HEK293T (cell line): ENCODE measurements at regions not wholly inside any gene's neighbourhood (a gene's known extent, or its start where the extent isn't known, plus 50 kb on each side); places are given as distances from the start of the nearest gene placed in this dataset.

Experiments
- CTCF ChIA-PET: fragments of 350-600 bp; formaldehyde crosslinking; extraction: SDS; loops from one replicate; lab custom pipeline; 2021; ENCODE audit warnings: antibody characterized with exemption, inconsistent platforms; lab: Yijun Ruan, JAX
- POLR2A ChIA-PET: fragments of 350-600 bp; formaldehyde crosslinking; extraction: SDS; loops from one replicate; lab custom pipeline; 2020; ENCODE audit warnings: antibody characterized with exemption, inconsistent platforms; lab: Yijun Ruan, JAX
- DNase-seq: peaks from one replicate; pipeline ENCODE4 v3.0.0; 2012; ENCODE audit warnings: mixed read lengths; ENCODE audit errors: extremely low spot score
- ARNT ChIP-seq: fragments of 450-650 bp; IDR thresholded peaks from 2 replicates; pipeline ENCODE4 v1.6.1; 2017; ENCODE audit warnings: mild to moderate bottlenecking
- BHLHE40 ChIP-seq: fragments of 450-650 bp; IDR thresholded peaks from 2 replicates; pipeline ENCODE4 v1.6.1; 2016; ENCODE audit warnings: mild to moderate bottlenecking, moderate library complexity, borderline replicate concordance
- CTBP1 ChIP-seq: fragments of 450-650 bp; IDR thresholded peaks from 2 replicates; pipeline ENCODE4 v1.6.1; 2016; ENCODE audit warnings: borderline replicate concordance
- ELF4 ChIP-seq: fragments of 450-650 bp; IDR thresholded peaks from 2 replicates; pipeline ENCODE4 v1.6.1; 2017; ENCODE audit warnings: antibody characterized with exemption
- FOXA1 ChIP-seq: fragments of 450-650 bp; IDR thresholded peaks from 2 replicates; pipeline ENCODE4 v1.6.1; 2016; ENCODE audit warnings: mild to moderate bottlenecking
- FOXK2 ChIP-seq: fragments of 450-650 bp; IDR thresholded peaks from 2 replicates; pipeline ENCODE4 v1.6.1; 2016; ENCODE audit warnings: mild to moderate bottlenecking
- FOXM1 ChIP-seq: fragments of 450-650 bp; IDR thresholded peaks from 2 replicates; pipeline ENCODE4 v1.6.1; 2017; ENCODE audit warnings: mild to moderate bottlenecking, borderline replicate concordance
- HDGF ChIP-seq: fragments of 450-650 bp; IDR thresholded peaks from 2 replicates; pipeline ENCODE4 v1.6.1; 2017; ENCODE audit warnings: antibody characterized with exemption, borderline replicate concordance
- L3MBTL2 ChIP-seq: fragments of 450-650 bp; conservative IDR thresholded peaks from 2 replicates; pipeline ENCODE4 v1.6.1; 2016; ENCODE audit warnings: mild to moderate bottlenecking
- LEF1 ChIP-seq: fragments of 450-650 bp; IDR thresholded peaks from 2 replicates; pipeline ENCODE4 v1.6.1; 2017; ENCODE audit warnings: mild to moderate bottlenecking, borderline replicate concordance
- NFRKB ChIP-seq: fragments of 450-650 bp; IDR thresholded peaks from 2 replicates; pipeline ENCODE4 v1.6.1; 2016; ENCODE audit warnings: mild to moderate bottlenecking, moderate library complexity
- SP1 ChIP-seq: fragments of 450-650 bp; IDR thresholded peaks from 2 replicates; pipeline ENCODE4 v1.6.1; 2017
- SUZ12 ChIP-seq: fragments of 450-650 bp; IDR thresholded peaks from 2 replicates; pipeline ENCODE4 v1.6.1; 2016; ENCODE audit warnings: mild to moderate bottlenecking
- TARDBP ChIP-seq: fragments of 450-650 bp; IDR thresholded peaks from 2 replicates; pipeline ENCODE4 v1.6.1; 2016
- ZNF384 ChIP-seq: fragments of 450-650 bp; IDR thresholded peaks from 2 replicates; pipeline ENCODE4 v1.6.1; 2016
- TF ChIP-seq, protein P1 (sequence below): fragments of 450-650 bp; IDR thresholded peaks from 2 replicates; pipeline ENCODE4 v1.6.1; 2016

DNA sequence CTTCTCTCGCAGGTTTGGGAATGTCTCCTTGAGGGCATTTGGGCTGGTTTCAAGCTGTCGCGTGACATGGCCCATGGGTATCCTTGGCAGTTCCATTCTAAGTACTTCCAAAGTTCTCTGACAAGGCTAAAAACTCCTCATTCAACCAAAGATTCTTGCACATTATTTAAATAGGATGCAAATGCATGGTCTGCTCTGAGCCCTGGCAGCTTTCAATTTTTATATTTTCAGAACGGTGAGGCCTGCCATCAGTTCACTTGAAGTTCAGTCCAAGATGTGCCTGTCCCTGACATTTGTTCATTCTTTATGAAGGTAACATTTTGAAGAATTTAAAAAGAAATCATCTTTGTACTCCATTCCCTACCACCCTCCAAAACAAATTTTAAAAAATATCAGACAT, 160.0 kb downstream of the KCNA5 start:
- POLR2A ChIA-PET: interaction anchor here (0.6 kb wide), 1 partner anchor 147 kb away, joined by 3 read pairs; no protein-coding TSS in a partner anchor
- TF ChIP-seq ZNF384: no peak
- no peak for TF ChIP-seq SP1
- no peak for TF ChIP-seq FOXA1
- no peak for TF ChIP-seq L3MBTL2
- TF ChIP-seq FOXK2: no peak
- TF ChIP-seq, protein P1, sequence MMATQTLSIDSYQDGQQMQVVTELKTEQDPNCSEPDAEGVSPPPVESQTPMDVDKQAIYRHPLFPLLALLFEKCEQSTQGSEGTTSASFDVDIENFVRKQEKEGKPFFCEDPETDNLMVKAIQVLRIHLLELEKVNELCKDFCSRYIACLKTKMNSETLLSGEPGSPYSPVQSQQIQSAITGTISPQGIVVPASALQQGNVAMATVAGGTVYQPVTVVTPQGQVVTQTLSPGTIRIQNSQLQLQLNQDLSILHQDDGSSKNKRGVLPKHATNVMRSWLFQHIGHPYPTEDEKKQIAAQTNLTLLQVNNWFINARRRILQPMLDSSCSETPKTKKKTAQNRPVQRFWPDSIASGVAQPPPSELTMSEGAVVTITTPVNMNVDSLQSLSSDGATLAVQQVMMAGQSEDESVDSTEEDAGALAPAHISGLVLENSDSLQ: no peak
- no peak for TF ChIP-seq CTBP1
- TF ChIP-seq HDGF: no peak
- TF ChIP-seq BHLHE40: no peak
- TF ChIP-seq LEF1: no peak
- TF ChIP-seq ELF4: no peak
- no peak for TF ChIP-seq NFRKB
- no peak for TF ChIP-seq ARNT
- TF ChIP-seq TARDBP: no peak
- TF ChIP-seq SUZ12: no peak
- no peak for DNase-seq
- CTCF ChIA-PET: no interaction called here

DNA sequence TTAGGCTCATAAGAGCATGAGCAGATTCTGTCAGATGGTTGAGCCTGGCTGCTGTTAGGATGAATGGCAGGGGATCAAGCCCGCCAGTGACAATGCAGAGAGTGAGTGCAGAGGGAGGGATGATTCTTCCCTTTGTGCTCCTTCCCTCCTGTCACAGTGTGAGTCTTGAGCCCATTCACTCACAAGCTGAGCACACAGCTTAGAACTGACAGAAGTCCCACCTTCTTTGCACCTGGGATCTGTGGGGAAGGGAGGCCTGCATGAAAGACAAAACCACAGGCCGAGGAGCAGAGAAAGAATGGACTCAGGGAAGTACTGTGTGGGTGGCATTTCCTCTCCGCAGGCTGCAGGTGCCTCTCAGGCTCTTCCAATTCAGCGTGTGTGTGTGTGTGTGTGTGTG, 160.6 kb downstream of the KCNA5 start:
- DNase-seq: no peak
- POLR2A ChIA-PET: no interaction called here
- TF ChIP-seq L3MBTL2 (no peak), SP1 (no peak), BHLHE40 (no peak), FOXK2 (no peak), ZNF384 (no peak), FOXM1 (no peak), ELF4 (no peak), HDGF (no peak), NFRKB (no peak), CTBP1 (no peak), ARNT (no peak), SUZ12 (no peak)
- TF ChIP-seq, protein P1: no peak
- CTCF ChIA-PET: no interaction called here

DNA sequence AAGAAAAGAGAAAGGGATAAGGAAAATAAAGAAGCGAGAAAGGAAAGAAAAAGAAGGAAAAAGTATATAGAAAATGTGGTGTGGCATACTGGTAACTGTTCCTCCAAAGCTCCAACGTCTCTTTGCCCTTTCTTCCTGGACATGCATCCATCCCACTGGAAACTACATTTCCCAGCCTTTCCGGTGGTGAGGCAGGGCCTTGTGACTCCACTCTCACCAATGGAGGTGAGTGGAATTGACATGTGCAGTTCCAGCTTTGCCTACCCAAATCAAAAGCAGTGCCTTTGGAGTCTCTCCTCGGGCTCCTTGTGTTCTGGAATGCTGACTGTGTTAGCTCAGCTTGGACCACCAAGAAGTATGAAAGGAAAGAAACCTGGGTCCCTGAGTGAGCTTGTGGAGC, 161.2 kb downstream of the KCNA5 start:
- POLR2A ChIA-PET: no interaction called here
- TF ChIP-seq FOXK2: no peak
- CTCF ChIA-PET: no interaction called here
- no peak for DNase-seq

DNA sequence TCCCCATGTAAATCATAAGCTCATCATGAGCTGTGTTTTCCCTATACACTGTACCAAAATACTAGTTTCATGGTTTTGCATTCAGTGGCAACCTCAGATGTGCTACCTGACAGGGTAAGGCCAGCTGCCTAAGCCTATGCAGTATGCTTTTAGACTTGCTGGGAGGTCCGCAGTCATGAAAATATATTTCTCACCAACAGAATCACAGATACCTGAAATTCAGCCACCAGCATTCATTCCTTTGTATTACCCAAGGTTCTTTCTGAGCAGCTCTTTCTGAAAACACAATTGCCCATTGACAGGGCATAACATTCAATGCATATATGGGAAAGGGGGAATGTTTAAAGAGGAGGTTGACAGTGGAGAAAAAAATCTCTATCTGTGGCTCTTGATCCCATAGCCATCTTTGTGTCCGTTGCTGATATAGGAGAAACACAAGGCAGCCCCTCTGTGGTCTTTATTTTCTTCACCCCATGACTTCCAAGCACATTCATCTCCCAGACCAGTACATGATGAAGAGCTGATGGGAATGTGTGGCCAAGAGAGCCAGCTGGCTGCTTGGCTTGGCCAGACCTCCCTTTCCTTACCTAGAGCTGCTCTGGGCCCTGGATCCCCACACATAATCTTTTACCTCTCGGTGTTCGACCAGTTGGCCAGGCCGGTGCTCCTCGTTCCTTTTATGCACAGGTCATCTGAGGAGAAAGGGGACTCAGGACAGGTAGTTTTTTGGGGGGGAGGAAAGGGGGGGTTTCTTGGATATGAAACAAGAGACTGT, 162.9 kb downstream of the KCNA5 start:
- no peak for TF ChIP-seq SUZ12
- TF ChIP-seq HDGF: no peak
- TF ChIP-seq L3MBTL2: no peak
- TF ChIP-seq ARNT: no peak
- TF ChIP-seq NFRKB: no peak
- no peak for TF ChIP-seq FOXK2
- no peak for TF ChIP-seq BHLHE40
- TF ChIP-seq, protein P1: no peak
- TF ChIP-seq CTBP1: no peak
- TF ChIP-seq ZNF384: no peak
- no peak for TF ChIP-seq FOXA1
- no peak for TF ChIP-seq ELF4
- TF ChIP-seq TARDBP: no peak
- TF ChIP-seq SP1: no peak
- TF ChIP-seq LEF1: no peak
- no peak for TF ChIP-seq FOXM1
- CTCF ChIA-PET: interaction anchor here (1.2 kb wide), 1 partner anchor 222 kb away, joined by 3 read pairs; no protein-coding TSS in a partner anchor
- POLR2A ChIA-PET: no interaction called here

DNA sequence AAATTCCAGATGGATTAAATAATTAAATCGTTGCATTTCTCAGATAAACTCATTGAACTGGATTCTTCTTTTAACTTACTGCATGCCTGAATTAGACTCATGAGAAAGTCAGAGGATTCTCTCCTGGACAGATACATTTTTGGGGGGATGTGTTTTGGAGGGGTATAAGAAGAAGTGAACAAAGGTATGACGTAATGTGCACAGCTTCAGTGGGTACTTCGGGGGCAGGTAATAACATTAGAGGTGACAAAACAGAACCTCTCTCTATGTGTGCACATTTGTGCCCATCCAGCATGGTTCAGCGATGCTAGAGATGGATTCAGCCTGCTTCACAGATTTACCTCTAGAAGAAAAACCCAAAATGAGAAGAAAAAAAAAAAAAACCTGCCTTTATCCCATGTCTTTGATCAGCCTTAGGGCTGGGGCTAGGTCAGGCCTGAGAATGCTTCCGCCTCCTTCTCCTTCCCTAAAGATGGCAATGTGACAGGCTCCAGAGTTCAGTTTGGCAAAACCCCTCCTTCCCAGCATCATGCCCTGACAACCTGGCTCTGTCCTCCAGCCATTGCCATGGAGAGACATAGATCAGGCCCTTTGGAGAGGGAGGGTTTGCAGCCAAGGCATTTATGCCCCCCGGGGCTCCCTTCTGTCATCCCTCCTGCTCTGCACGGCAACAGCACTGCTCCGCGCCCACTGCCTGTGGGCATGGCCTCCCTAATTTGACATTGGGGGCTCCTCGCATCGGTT, 166.7 kb downstream of the KCNA5 start:
- DNase-seq: no peak
- ChIA-PET CTCF (no interaction called here), POLR2A (no interaction called here)
- TF ChIP-seq LEF1: no peak
- no peak for TF ChIP-seq ZNF384
- no peak for TF ChIP-seq CTBP1
- TF ChIP-seq TARDBP: no peak
- no peak for TF ChIP-seq HDGF
- no peak for TF ChIP-seq FOXM1
- no peak for TF ChIP-seq SP1
- TF ChIP-seq L3MBTL2: no peak
- no peak for TF ChIP-seq NFRKB
- TF ChIP-seq FOXA1: no peak
- TF ChIP-seq, protein P1: no peak
- no peak for TF ChIP-seq ELF4
- no peak for TF ChIP-seq FOXK2
- no peak for TF ChIP-seq BHLHE40
- TF ChIP-seq SUZ12: no peak

More for the DNA sequence above, 162.9 kb downstream of the KCNA5 start:
- DNase-seq: no peak
